Transverse colon (tissue), 4 donors: ENCODE measurements at regions not wholly inside any gene's neighbourhood (a gene's known extent, or its start where the extent isn't known, plus 50 kb on each side); places are given as distances from the start of the nearest gene placed in this dataset.

Source experiments
- DNase-seq: peaks from one replicate; pipeline ENCODE4 v3.0.0-alpha.2; 2019
- H3K27ac ChIP-seq, 4 donors: fragments of 200-600 bp; sonication (generic); 2 replicates each; pipeline ENCODE4 v1.5.1; 2016 to 2018; ENCODE audit warnings: inconsistent platforms in 4 of 4
- H3K27me3 ChIP-seq: fragments of 200-600 bp; sonication (generic); 2 replicates; pipeline ENCODE4 v1.5.1; 2017; ENCODE audit warnings: inconsistent platforms
- H3K36me3 ChIP-seq, 4 donors: fragments of 200-600 bp; sonication (generic); 2 replicates each; pipeline ENCODE4 v1.5.1; 2017 to 2019; ENCODE audit warnings: inconsistent platforms in 4 of 4
- H3K4me1 ChIP-seq, 4 donors: fragments of 200-600 bp; sonication (generic); 2 replicates each; pipeline ENCODE4 v1.5.1; 2017 to 2020; ENCODE audit warnings: inconsistent platforms in 4 of 4
- H3K4me3 ChIP-seq, 4 donors: fragments of 200-600 bp; sonication (generic); 1 replicate in 1 of 4; 2 replicates in 3 of 4; pipeline versions ENCODE4 v1.5.1 to v1.6.1; 2017 to 2019; ENCODE audit warnings: inconsistent platforms in 4 of 4
- H3K9me3 ChIP-seq, 2 donors: fragments of 200-600 bp; sonication (generic); 2 replicates each; pipeline ENCODE4 v1.5.1; 2017 to 2019; ENCODE audit warnings: inconsistent platforms in 2 of 2
- CTCF ChIP-seq, 5 experiments: fragments of 200-600 bp in 3 of 5; fragments of 450-650 bp in 2 of 5; sonication (generic) in 3 of 5; IDR thresholded peaks; 1 replicate in 2 of 5; 2 replicates in 3 of 5; pipeline ENCODE4 v1.5.1; 2016 to 2017; ENCODE audit warnings: antibody characterized with exemption in 5 of 5, inconsistent platforms in 3 of 5, mild to moderate bottlenecking in 2 of 5, moderate library complexity in 1 of 5
- EP300 ChIP-seq: sonication (generic); formaldehyde crosslinking; IDR thresholded peaks from one replicate; pipeline ENCODE4 v1.6.1; 2017; ENCODE audit warnings: antibody characterized with exemption, low read depth
- POLR2A ChIP-seq: fragments of 450-650 bp; IDR thresholded peaks from one replicate; pipeline ENCODE4 v1.6.1; 2016; ENCODE audit warnings: antibody characterized with exemption, mild to moderate bottlenecking, moderate library complexity
- POLR2AphosphoS5 ChIP-seq, 3 donors: sonication (generic); formaldehyde crosslinking; IDR thresholded peaks; one replicate each; pipeline ENCODE4 v1.6.1; 2016; ENCODE audit warnings: antibody characterized with exemption in 3 of 3
- WGBS, 2 donors: methylation state at CpG; one replicate each; pipeline ENCODE4 v1.1.5; 2018; ENCODE audit warnings: low coverage in 1 of 2; 5-methylcytosine and 5-hydroxymethylcytosine counted together
- in situ Hi-C, 4 donors: fragments of 200-750 bp; cut with MboI; loops; one replicate each; pipeline versions ENCODE4 v1.15.0 to v1.15.1; 2017; ENCODE audit warnings: low sequenced_read_pairs in 3 of 4, low pct_ligation_motif_present in 1 of 4, low pct_unique_long_range_greater_than_20kb in 1 of 4
- intact Hi-C: fragments of 100-400 bp; cut with DNase I; formaldehyde crosslinking; loops from one replicate; pipeline ENCODE4 v1.15.1; 2023; ENCODE audit warnings: low total_unique reads

GRCh38 chr4:127249767-127250108 lies 383.0 kb upstream of the INTU start:
- in situ Hi-C loops, result no loop called here

GRCh38 chr4:127250577-127250976 lies 382.2 kb upstream of the INTU start:
- intact Hi-C loops, result no loop called here
- no peaks in the 10 kb centered on the region for H3K27me3 ChIP-seq
- DNase-seq, result no peak
- no peaks in the 10 kb centered on the region for H3K36me3 ChIP-seq
- H3K9me3 ChIP-seq, result no peaks in the 10 kb centered on the region
- WGBS, 2 donors, result 69 to 73% methylated on average over 5 of the region's 5 CpGs
- no peak for TF ChIP-seq CTCF (IDR thresholded peaks at IDR 0.05)
- no peak for TF ChIP-seq POLR2AphosphoS5 (IDR thresholded peaks at IDR 0.05)
- TF ChIP-seq POLR2A, result no peak
- no peak for TF ChIP-seq EP300
- H3K4me1 ChIP-seq, result no peaks in the 10 kb centered on the region
- H3K4me3 ChIP-seq, result no peak overlapping the region
- in situ Hi-C loops, result no loop called here
- H3K27ac ChIP-seq, result no peak overlapping the region

More at GRCh38 chr4:127249767-127250108, 383.0 kb upstream of the INTU start:
- no peak for TF ChIP-seq POLR2AphosphoS5 (IDR thresholded peaks at IDR 0.05)
- no peak for TF ChIP-seq POLR2A
- no peak for TF ChIP-seq EP300
- TF ChIP-seq CTCF (IDR thresholded peaks at IDR 0.05), result no peak
- no peak overlapping the region for H3K4me3 ChIP-seq
- intact Hi-C loops, result no loop called here
- WGBS, 2 donors, result 56 to 67% methylated on average over 3 of the region's 3 CpGs
- DNase-seq, result no peak
- no peaks in the 10 kb centered on the region for H3K9me3 ChIP-seq
- no peaks in the 10 kb centered on the region for H3K27me3 ChIP-seq
- H3K4me1 ChIP-seq, result no peaks in the 10 kb centered on the region
- no peaks in the 10 kb centered on the region for H3K36me3 ChIP-seq
- H3K27ac ChIP-seq, result no peak overlapping the region

GRCh38 chr4:127251423-127251822 lies 381.3 kb upstream of the INTU start:
- no peaks in the 10 kb centered on the region for H3K36me3 ChIP-seq
- no peak overlapping the region for H3K4me3 ChIP-seq
- in situ Hi-C loops (no loop called here), intact Hi-C loops (no loop called here)
- TF ChIP-seq CTCF (IDR thresholded peaks at IDR 0.05), result no peak
- no peak for TF ChIP-seq EP300
- TF ChIP-seq POLR2A, result no peak
- TF ChIP-seq POLR2AphosphoS5 (IDR thresholded peaks at IDR 0.05), result no peak
- no peak for DNase-seq
- H3K27ac ChIP-seq, result no peak overlapping the region
- no peaks in the 10 kb centered on the region for H3K9me3 ChIP-seq
- H3K4me1 ChIP-seq, result no peaks in the 10 kb centered on the region
- no peaks in the 10 kb centered on the region for H3K27me3 ChIP-seq

GRCh38 chr4:127256500-127256899 lies 376.3 kb upstream of the INTU start:
- no peaks in the 10 kb centered on the region for H3K36me3 ChIP-seq
- in situ Hi-C loops (no loop called here), intact Hi-C loops (no loop called here)
- no peaks in the 10 kb centered on the region for H3K27me3 ChIP-seq
- H3K4me1 ChIP-seq, result no peaks in the 10 kb centered on the region
- H3K9me3 ChIP-seq, result peaks cover 0 to 4% of the 10 kb centered on the region in 2 donors
- 83 to 89% methylated on average over 4 of the region's 4 CpGs for WGBS, 2 donors
- no peak overlapping the region for H3K4me3 ChIP-seq
- TF ChIP-seq EP300, result no peak
- no peak for TF ChIP-seq CTCF (IDR thresholded peaks at IDR 0.05)
- no peak for TF ChIP-seq POLR2AphosphoS5 (IDR thresholded peaks at IDR 0.05)
- no peak for TF ChIP-seq POLR2A
- no peak for DNase-seq
- H3K27ac ChIP-seq, result no peak overlapping the region
